A673 (cell line): ENCODE measurements at regions not wholly inside any gene's neighbourhood (a gene's known extent, or its start where the extent isn't known, plus 50 kb on each side); places are given as distances from the start of the nearest gene placed in this dataset.

Experiments
- CTCF ChIP-seq: fragments of 300-800, 200-600 bp; sonication (generic); conservative IDR thresholded peaks from 2 replicates; pipeline ENCODE4 v1.5.1; 2017; ENCODE audit warnings: low read depth, mild to moderate bottlenecking, antibody characterized with exemption, low read length, moderate library complexity, mixed read lengths
- EZH2 ChIP-seq: fragments of 200-600 bp; sonication (generic); IDR thresholded peaks from 2 replicates; pipeline ENCODE4 v1.6.1; 2017; ENCODE audit warnings: borderline replicate concordance, low read depth, mild to moderate bottlenecking, mixed read lengths, antibody characterized with exemption, low read length; ENCODE audit not compliant: poor library complexity, severe bottlenecking

GRCh38 chr7:145534301-145534700 lies 582.3 kb upstream of the CNTNAP2 start:
- TF ChIP-seq CTCF (no peak), EZH2 (no peak)
